Neural progenitor cell (in vitro differentiated cells): ENCODE measurements at regions not wholly inside any gene's neighbourhood (a gene's known extent, or its start where the extent isn't known, plus 50 kb on each side); places are given as distances from the start of the nearest gene placed in this dataset.

Experiments used
- DNase-seq: peaks from one replicate; pipeline ENCODE4 v3.0.0-alpha.2; 2016; ENCODE audit warnings: low spot score
- H2AFZ ChIP-seq: fragments of 200-600 bp; sonication (generic); replicated peaks from 2 replicates; pipeline ENCODE4 v1.6.1; 2016; ENCODE audit warnings: antibody characterized with exemption
- H3F3A ChIP-seq: fragments of 200-600 bp; sonication (generic); 2 replicates; pipeline ENCODE4 v1.6.1; 2016; ENCODE audit warnings: antibody characterized with exemption, low read depth
- H3K27ac ChIP-seq: fragments of 200-600 bp; sonication (generic); 2 replicates; pipeline ENCODE4 v1.5.1; 2016; ENCODE audit warnings: mild to moderate bottlenecking
- H3K27me3 ChIP-seq: fragments of 200-600 bp; sonication (generic); 2 replicates; pipeline ENCODE4 v1.6.1; 2016; ENCODE audit warnings: mild to moderate bottlenecking, moderate library complexity
- H3K36me3 ChIP-seq: fragments of 200-600 bp; sonication (generic); 2 replicates; pipeline ENCODE4 v1.5.1; 2016
- H3K4me1 ChIP-seq: fragments of 200-600 bp; sonication (generic); 2 replicates; pipeline ENCODE4 v1.6.1; 2016; ENCODE audit warnings: mixed run types
- H3K4me2 ChIP-seq: fragments of 200-600 bp; sonication (generic); 2 replicates; pipeline ENCODE4 v1.6.1; 2016
- H3K4me3 ChIP-seq: fragments of 200-600 bp; sonication (generic); 2 replicates; pipeline ENCODE4 v1.5.1; 2016
- H3K79me2 ChIP-seq: fragments of 200-600 bp; sonication (generic); 2 replicates; pipeline ENCODE4 v1.6.1; 2016; ENCODE audit warnings: low read depth
- H3K9ac ChIP-seq: fragments of 200-600 bp; sonication (generic); 2 replicates; pipeline ENCODE4 v1.6.1; 2016
- H3K9me3 ChIP-seq: fragments of 200-600 bp; sonication (generic); 2 replicates; pipeline ENCODE4 v1.5.1; 2016; ENCODE audit warnings: low read depth
- H4K20me1 ChIP-seq: fragments of 200-600 bp; sonication (generic); 2 replicates; pipeline ENCODE4 v1.6.1; 2016; ENCODE audit warnings: low read depth
- H3K27ac Mint-ChIP-seq: 3 replicates; pipeline ENCODE4 v1.8.0; 2021; ENCODE audit warnings: mixed read lengths
- H3K27me3 Mint-ChIP-seq: 2 replicates; pipeline ENCODE4 v1.8.0; 2022; ENCODE audit warnings: low read depth, mild to moderate bottlenecking, inconsistent platforms, moderate library complexity, mixed read lengths; ENCODE audit not compliant: insufficient read depth
- H3K36me3 Mint-ChIP-seq: 3 replicates; pipeline ENCODE4 v1.8.0; 2021; ENCODE audit warnings: mixed read lengths
- H3K4me1 Mint-ChIP-seq: 3 replicates; pipeline ENCODE4 v1.8.0; 2021; ENCODE audit warnings: mixed read lengths
- H3K4me3 Mint-ChIP-seq: 3 replicates; pipeline ENCODE4 v1.8.0; 2021; ENCODE audit warnings: mild to moderate bottlenecking, moderate library complexity, mixed read lengths
- H3K9me3 Mint-ChIP-seq: 3 replicates; pipeline ENCODE4 v1.8.0; 2020; ENCODE audit warnings: mixed read lengths
- EZH2 ChIP-seq: fragments of 200-600 bp; sonication (generic); IDR thresholded peaks from 2 replicates; pipeline ENCODE4 v1.6.1; 2017; ENCODE audit warnings: antibody characterized with exemption, mild to moderate bottlenecking, moderate library complexity
- EZH2phosphoT487 ChIP-seq: fragments of 200-600 bp; sonication (generic); IDR thresholded peaks from 2 replicates; pipeline ENCODE4 v1.6.1; 2017; ENCODE audit warnings: antibody characterized with exemption
- TF ChIP-seq, protein P1 (sequence below): fragments of 200-600 bp; sonication (generic); IDR thresholded peaks from 2 replicates; pipeline ENCODE4 v1.5.1; 2017; ENCODE audit warnings: antibody characterized with exemption, mild to moderate bottlenecking

DNA sequence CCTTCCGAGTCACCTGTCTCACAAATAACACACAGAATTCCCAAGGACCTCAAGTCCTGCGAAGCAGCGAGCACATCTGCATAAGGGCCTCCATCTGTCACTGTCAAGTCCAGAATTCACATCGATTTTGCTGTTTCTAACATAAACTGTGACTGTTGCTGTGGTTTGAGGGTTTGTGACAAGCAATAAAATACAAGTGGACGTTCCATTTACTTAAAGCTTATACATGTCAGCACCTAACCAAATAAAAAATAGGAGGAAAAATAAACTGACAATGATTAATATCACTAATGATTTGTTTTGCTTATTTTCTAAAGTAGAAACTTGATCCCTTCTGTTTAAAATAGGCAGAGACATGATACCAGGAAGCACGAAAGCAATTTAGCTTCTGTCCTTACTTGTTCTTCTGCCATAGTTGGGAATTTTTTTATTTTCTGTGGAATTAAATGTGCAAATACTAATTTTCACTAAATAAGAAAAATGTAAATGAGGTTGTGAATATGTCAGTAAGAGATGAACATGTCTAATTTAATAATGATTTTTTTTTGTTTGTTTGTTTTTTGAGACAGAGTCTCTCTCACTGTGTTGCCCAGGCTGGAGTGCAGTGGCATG, 279.1 kb downstream of the FGF9 start:
- no peak for DNase-seq
- no peak overlapping the region for H3K4me3 Mint-ChIP-seq

DNA sequence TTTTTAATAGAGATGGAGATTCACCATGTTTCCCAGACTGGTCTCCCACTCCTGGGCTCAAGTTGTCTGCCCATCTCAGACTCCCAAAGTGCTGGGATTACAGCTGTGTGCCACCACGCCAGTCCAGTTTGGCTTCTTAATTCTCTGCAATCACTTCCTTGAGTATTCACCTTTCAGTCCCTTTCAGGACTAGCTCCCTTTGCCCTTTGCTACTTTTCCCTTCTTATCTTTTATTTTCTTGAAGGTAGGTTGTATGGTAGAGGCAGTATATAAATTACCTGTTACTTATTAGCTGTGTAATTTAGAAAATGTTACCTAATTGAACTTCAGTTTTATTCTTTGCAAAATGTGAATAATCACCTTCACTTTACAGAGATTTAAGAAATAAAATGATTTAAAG, 285.8 kb downstream of the FGF9 start:
- Mint-ChIP-seq H3K9me3 (peaks cover 17% of the 10 kb centered on the region), H3K4me1 (no peaks in the 10 kb centered on the region), H3K36me3 (no peaks in the 10 kb centered on the region), H3K4me3 (no peak overlapping the region), H3K27me3 (peaks cover 11% of the 10 kb centered on the region), H3K27ac (no peak overlapping the region)
- H3K4me3 ChIP-seq, result no peak overlapping the region
- H3K27ac ChIP-seq, result no peak overlapping the region
- no peak overlapping the region for H2AFZ ChIP-seq
- H3K4me2 ChIP-seq, result no peak overlapping the region
- H3K4me1 ChIP-seq, result no peaks in the 10 kb centered on the region
- no peaks in the 10 kb centered on the region for H3K79me2 ChIP-seq
- no peak overlapping the region for H3K9ac ChIP-seq
- H3K27me3 ChIP-seq, result no peaks in the 10 kb centered on the region
- H3K9me3 ChIP-seq, result no peaks in the 10 kb centered on the region
- H3F3A ChIP-seq, result no peaks in the 10 kb centered on the region
- no peaks in the 10 kb centered on the region for H4K20me1 ChIP-seq
- DNase-seq, result no peak
- no peak for TF ChIP-seq EZH2
- no peak for TF ChIP-seq EZH2phosphoT487
- TF ChIP-seq, protein P1, sequence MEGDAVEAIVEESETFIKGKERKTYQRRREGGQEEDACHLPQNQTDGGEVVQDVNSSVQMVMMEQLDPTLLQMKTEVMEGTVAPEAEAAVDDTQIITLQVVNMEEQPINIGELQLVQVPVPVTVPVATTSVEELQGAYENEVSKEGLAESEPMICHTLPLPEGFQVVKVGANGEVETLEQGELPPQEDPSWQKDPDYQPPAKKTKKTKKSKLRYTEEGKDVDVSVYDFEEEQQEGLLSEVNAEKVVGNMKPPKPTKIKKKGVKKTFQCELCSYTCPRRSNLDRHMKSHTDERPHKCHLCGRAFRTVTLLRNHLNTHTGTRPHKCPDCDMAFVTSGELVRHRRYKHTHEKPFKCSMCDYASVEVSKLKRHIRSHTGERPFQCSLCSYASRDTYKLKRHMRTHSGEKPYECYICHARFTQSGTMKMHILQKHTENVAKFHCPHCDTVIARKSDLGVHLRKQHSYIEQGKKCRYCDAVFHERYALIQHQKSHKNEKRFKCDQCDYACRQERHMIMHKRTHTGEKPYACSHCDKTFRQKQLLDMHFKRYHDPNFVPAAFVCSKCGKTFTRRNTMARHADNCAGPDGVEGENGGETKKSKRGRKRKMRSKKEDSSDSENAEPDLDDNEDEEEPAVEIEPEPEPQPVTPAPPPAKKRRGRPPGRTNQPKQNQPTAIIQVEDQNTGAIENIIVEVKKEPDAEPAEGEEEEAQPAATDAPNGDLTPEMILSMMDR, result no peak
- no peaks in the 10 kb centered on the region for H3K36me3 ChIP-seq

More for the DNA sequence above, 279.1 kb downstream of the FGF9 start:
- Histone ChIP-seq H3K36me3 (no peaks in the 10 kb centered on the region), H3K79me2 (no peaks in the 10 kb centered on the region), H3K9ac (no peak overlapping the region), H3K4me1 (peaks cover 5% of the 10 kb centered on the region), H4K20me1 (no peaks in the 10 kb centered on the region), H3K27me3 (no peaks in the 10 kb centered on the region), H3F3A (no peaks in the 10 kb centered on the region), H3K27ac (no peak overlapping the region), H3K4me2 (no peak overlapping the region), H3K9me3 (peaks cover 9% of the 10 kb centered on the region), H2AFZ (no peak overlapping the region), H3K4me3 (no peak overlapping the region)
- TF ChIP-seq EZH2 (no peak), EZH2phosphoT487 (no peak)
- TF ChIP-seq, protein P1, result no peak
- H3K4me1 Mint-ChIP-seq, result no peaks in the 10 kb centered on the region
- peaks cover 12% of the 10 kb centered on the region for H3K9me3 Mint-ChIP-seq
- H3K27me3 Mint-ChIP-seq, result peaks cover 5% of the 10 kb centered on the region
- no peak overlapping the region for H3K27ac Mint-ChIP-seq
- no peaks in the 10 kb centered on the region for H3K36me3 Mint-ChIP-seq

DNA sequence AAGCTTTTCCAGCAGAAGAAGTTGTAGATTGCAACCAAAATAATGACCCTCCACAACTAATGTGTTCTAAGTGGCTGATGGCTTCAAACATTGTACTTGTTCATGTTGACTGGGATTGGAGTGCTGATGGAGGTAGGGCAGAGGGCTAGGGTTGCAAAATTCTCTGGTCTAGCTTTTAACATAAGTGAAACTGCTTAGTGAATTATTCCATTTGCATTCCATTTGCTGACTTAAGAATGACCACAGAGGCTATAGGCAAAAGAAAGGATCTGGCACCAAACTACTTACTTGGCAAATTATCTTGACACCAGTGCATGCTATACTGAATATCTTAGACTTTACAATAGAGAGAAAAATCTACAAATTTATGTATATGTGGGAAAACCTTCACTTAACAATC, 287.0 kb downstream of the FGF9 start:
- H3K36me3 Mint-ChIP-seq, result no peaks in the 10 kb centered on the region
- no peaks in the 10 kb centered on the region for H3K36me3 ChIP-seq
- H3K4me3 Mint-ChIP-seq, result no peak overlapping the region
- DNase-seq, result no peak
- H3K4me1 Mint-ChIP-seq, result no peaks in the 10 kb centered on the region
- no peaks in the 10 kb centered on the region for H4K20me1 ChIP-seq
- peaks cover 11% of the 10 kb centered on the region for H3K27me3 Mint-ChIP-seq
- H2AFZ ChIP-seq, result no peak overlapping the region
- H3K27ac Mint-ChIP-seq, result no peak overlapping the region
- no peak overlapping the region for H3K9ac ChIP-seq
- H3K9me3 Mint-ChIP-seq, result peaks cover 17% of the 10 kb centered on the region
- H3K4me1 ChIP-seq, result no peaks in the 10 kb centered on the region
- H3K27me3 ChIP-seq, result no peaks in the 10 kb centered on the region
- H3F3A ChIP-seq, result no peaks in the 10 kb centered on the region
- H3K79me2 ChIP-seq, result no peaks in the 10 kb centered on the region
- H3K4me2 ChIP-seq, result no peak overlapping the region
- no peak for TF ChIP-seq EZH2
- TF ChIP-seq, protein P1, result no peak
- no peak for TF ChIP-seq EZH2phosphoT487
- H3K27ac ChIP-seq, result no peak overlapping the region
- H3K4me3 ChIP-seq, result no peak overlapping the region
- no peaks in the 10 kb centered on the region for H3K9me3 ChIP-seq
